ENCODE measurements at regions not wholly inside any gene's neighbourhood (a gene's known extent, or its start where the extent isn't known, plus 50 kb on each side); places are given as distances from the start of the nearest gene placed in this dataset.

DNA sequence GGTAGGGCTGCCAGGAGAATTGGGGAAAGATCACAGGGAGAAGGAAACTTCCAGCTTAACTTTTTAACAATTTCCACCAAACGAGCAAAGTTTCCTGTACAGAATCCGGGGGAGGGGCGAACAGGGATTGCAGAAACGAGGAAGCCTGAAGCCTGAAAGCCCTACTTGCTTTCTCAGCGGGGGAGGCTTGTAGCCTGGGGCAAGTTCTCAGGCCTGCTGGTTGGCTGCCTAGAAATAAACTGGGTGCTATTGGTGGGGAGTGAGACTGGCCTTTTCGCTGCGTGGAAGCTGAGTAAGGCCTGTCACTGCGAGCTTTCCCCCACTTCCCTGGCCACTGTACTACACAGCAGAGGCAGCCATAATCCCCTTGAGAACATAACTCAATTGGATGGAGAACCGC lies 110.8 kb upstream of the ATP8A1 start:
- TF ChIP-seq, protein P1, sequence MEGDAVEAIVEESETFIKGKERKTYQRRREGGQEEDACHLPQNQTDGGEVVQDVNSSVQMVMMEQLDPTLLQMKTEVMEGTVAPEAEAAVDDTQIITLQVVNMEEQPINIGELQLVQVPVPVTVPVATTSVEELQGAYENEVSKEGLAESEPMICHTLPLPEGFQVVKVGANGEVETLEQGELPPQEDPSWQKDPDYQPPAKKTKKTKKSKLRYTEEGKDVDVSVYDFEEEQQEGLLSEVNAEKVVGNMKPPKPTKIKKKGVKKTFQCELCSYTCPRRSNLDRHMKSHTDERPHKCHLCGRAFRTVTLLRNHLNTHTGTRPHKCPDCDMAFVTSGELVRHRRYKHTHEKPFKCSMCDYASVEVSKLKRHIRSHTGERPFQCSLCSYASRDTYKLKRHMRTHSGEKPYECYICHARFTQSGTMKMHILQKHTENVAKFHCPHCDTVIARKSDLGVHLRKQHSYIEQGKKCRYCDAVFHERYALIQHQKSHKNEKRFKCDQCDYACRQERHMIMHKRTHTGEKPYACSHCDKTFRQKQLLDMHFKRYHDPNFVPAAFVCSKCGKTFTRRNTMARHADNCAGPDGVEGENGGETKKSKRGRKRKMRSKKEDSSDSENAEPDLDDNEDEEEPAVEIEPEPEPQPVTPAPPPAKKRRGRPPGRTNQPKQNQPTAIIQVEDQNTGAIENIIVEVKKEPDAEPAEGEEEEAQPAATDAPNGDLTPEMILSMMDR (IDR thresholded peaks at IDR 0.05 in 8 of 11, conservative IDR thresholded peaks at IDR 0.05 in 3 of 11): no peak
- TF ChIP-seq POLR2AphosphoS5 (IDR thresholded peaks at IDR 0.05): no peak
